ENCODE measurements at regions not wholly inside any gene's neighbourhood (a gene's known extent, or its start where the extent isn't known, plus 50 kb on each side); places are given as distances from the start of the nearest gene placed in this dataset.

GRCh38 chr5:175321927-175322532, 122.0 kb downstream of the DRD1 start:
- Histone ChIP-seq H3K27ac (no peak overlapping the region), H3K4me1 (no peaks in the 10 kb centered on the region), H3K36me3 (no peaks in the 10 kb centered on the region), H3K27me3 (peaks cover 0 to 7% (median 0%) of the 10 kb centered on the region in 9 donors), H3K4me3 (no peak overlapping the region), H3K9me3 (no peaks in the 10 kb centered on the region)
- DNase-seq (no peak), ATAC-seq (no peak)
- TF ChIP-seq CTCF (IDR thresholded peaks at IDR 0.05) (no peak), POLR2A (IDR thresholded peaks at IDR 0.05) (no peak)
- intact Hi-C loops (cut with DNase I) = no loop called here
- 13 to 26% (median 21%) methylated on average over 3 of the region's 3 CpGs for WGBS, 4 donors

DNA sequence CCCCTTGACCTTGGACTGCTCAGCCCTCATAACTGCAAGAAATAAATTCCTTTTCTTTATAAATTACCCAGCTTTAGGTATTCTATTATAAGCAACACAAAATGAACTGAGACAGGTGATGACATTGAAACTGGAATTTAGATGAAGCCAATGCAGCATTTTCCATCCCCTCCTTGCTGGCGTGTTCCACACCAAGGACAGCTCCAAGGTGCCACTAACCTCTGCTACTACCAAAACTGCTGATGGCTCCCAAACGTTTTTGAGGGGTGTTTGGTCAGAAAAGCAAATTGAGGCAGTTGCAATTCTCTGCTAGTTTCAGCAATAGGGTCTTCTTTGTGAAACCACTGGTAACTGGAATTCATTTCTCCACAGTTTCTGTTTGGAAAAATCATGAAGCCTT, 124.8 kb downstream of the DRD1 start:
- ATAC-seq = no peak
- TF ChIP-seq POLR2A (IDR thresholded peaks at IDR 0.05) (no peak), CTCF (IDR thresholded peaks at IDR 0.05) (no peak)
- no peaks in the 10 kb centered on the region for H3K9me3 ChIP-seq
- no peaks in the 10 kb centered on the region for H3K4me1 ChIP-seq
- no peaks in the 10 kb centered on the region for H3K36me3 ChIP-seq
- no peak overlapping the region for H3K27ac ChIP-seq
- no peak overlapping the region for H3K4me3 ChIP-seq
- intact Hi-C loops (cut with DNase I) = no loop called here
- DNase-seq = no peak
- 24 to 35% (median 28%) methylated on average over 2 of the region's 2 CpGs for WGBS, 4 donors
- peaks cover 0 to 11% (median 0%) of the 10 kb centered on the region in 9 donors for H3K27me3 ChIP-seq

GRCh38 chr5:175317872-175318271, 126.1 kb downstream of the DRD1 start:
- peaks cover 0 to 8% (median 0%) of the 10 kb centered on the region in 9 donors for H3K27me3 ChIP-seq
- H3K9me3 ChIP-seq = no peaks in the 10 kb centered on the region
- no peaks in the 10 kb centered on the region for H3K4me1 ChIP-seq
- H3K4me3 ChIP-seq = no peak overlapping the region
- intact Hi-C loops (cut with DNase I) = no loop called here
- TF ChIP-seq POLR2A (IDR thresholded peaks at IDR 0.05) (no peak), CTCF (IDR thresholded peaks at IDR 0.05) (no peak)
- ATAC-seq (no peak), DNase-seq (no peak)
- H3K27ac ChIP-seq = no peak overlapping the region
- no peaks in the 10 kb centered on the region for H3K36me3 ChIP-seq

GRCh38 chr5:175309218-175309810, 134.7 kb downstream of the DRD1 start:
- no peak overlapping the region for H3K27ac ChIP-seq
- H3K9me3 ChIP-seq = peaks cover 0 to 13% (median 0%) of the 10 kb centered on the region in 12 donors
- H3K27me3 ChIP-seq = no peaks in the 10 kb centered on the region
- intact Hi-C loops (cut with DNase I) = no loop called here
- no peak for TF ChIP-seq CTCF (IDR thresholded peaks at IDR 0.05)
- no peak for TF ChIP-seq POLR2A (IDR thresholded peaks at IDR 0.05)
- no peaks in the 10 kb centered on the region for H3K36me3 ChIP-seq
- no peak for ATAC-seq
- 80 to 85% (median 83%) methylated on average over 2 of the region's 2 CpGs for WGBS, 4 donors
- H3K4me1 ChIP-seq = no peaks in the 10 kb centered on the region
- no peak for DNase-seq
- no peak overlapping the region for H3K4me3 ChIP-seq

Data from heart left ventricle (tissue), 16 donors.